Memory B cell (primary cell): ENCODE measurements at regions not wholly inside any gene's neighbourhood (a gene's known extent, or its start where the extent isn't known, plus 50 kb on each side); places are given as distances from the start of the nearest gene placed in this dataset.

Source experiments
- ATAC-seq: fragments of 150-1000 bp; cut with Tn5 transposase; 2 replicates; pipeline ENCODE4 v1.10.0; 2021; ENCODE audit warnings: low read depth, mild to moderate bottlenecking, moderate library complexity
- DNase-seq, 2 donors: peaks; one replicate each; pipeline ENCODE4 v3.0.0; 2022; ENCODE audit warnings: low spot score in 2 of 2
- H3K27ac Mint-ChIP-seq: one replicate; pipeline ENCODE4 v1.8.0; 2022; ENCODE audit warnings: mild to moderate bottlenecking, moderate library complexity, mixed read lengths
- H3K27me3 Mint-ChIP-seq: one replicate; pipeline ENCODE4 v1.8.0; 2022; ENCODE audit warnings: mixed read lengths
- H3K36me3 Mint-ChIP-seq: one replicate; pipeline ENCODE4 v1.8.0; 2022; ENCODE audit warnings: mild to moderate bottlenecking, mixed read lengths
- H3K4me1 Mint-ChIP-seq: one replicate; pipeline ENCODE4 v1.8.0; 2022; ENCODE audit warnings: mixed read lengths
- H3K4me3 Mint-ChIP-seq: one replicate; pipeline ENCODE4 v1.8.0; 2022; ENCODE audit warnings: mild to moderate bottlenecking, moderate library complexity, mixed read lengths
- H3K9me3 Mint-ChIP-seq: one replicate; pipeline ENCODE4 v1.8.0; 2022; ENCODE audit warnings: mixed read lengths

GRCh38 chr4:175871774-175872405, 59.8 kb upstream of the GPM6A start:
- peaks cover 5% of the 10 kb centered on the region for H3K36me3 Mint-ChIP-seq
- no peak for DNase-seq
- peaks cover 4% of the 10 kb centered on the region for H3K4me1 Mint-ChIP-seq
- H3K27me3 Mint-ChIP-seq = no peaks in the 10 kb centered on the region
- no peak for ATAC-seq
- H3K27ac Mint-ChIP-seq = no peak overlapping the region
- no peak overlapping the region for H3K4me3 Mint-ChIP-seq
- peaks cover 3% of the 10 kb centered on the region for H3K9me3 Mint-ChIP-seq

DNA sequence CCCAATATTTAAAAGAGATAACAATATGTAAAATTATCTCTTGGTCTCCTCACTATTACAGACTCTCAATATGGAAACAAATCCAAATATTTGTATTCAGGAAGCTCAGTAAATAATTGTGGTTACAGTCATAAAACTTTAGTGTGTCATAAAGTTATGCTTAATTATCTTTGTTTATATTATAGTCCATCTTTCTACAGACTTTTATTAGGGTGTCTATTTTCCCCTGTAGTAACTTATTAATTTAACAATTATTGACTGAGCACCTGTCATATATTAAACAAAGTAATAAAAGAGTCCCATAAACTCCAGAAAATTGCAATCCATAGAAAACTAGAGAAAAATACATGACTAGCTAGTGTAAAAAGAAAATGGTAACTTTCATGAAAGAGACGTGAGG, 61.6 kb upstream of the GPM6A start:
- H3K36me3 Mint-ChIP-seq = peaks cover 5% of the 10 kb centered on the region
- H3K9me3 Mint-ChIP-seq = peaks cover 4% of the 10 kb centered on the region
- ATAC-seq (no peak), DNase-seq (no peak)
- H3K4me3 Mint-ChIP-seq = no peak overlapping the region
- H3K4me1 Mint-ChIP-seq = peaks cover 4% of the 10 kb centered on the region
- no peaks in the 10 kb centered on the region for H3K27me3 Mint-ChIP-seq
- no peak overlapping the region for H3K27ac Mint-ChIP-seq

DNA sequence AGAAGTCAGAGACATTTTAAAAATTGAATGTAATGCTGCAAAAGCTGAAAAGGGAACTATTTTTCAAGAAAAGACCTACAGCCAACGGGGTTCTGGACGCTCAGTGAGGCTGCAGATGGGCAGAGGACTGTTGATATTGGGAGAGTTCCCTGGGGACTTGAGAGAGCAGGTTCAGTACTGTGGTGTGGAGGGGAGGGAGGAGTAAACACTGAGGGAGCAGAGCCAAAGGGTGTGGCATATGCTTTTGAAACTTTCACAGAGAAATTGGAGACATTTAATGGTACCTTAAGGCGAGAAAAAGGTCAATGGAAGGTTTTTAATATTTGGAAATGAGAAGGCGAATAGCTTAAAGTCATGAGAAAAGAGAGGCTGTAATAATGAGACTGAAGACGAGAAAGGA, 62.2 kb upstream of the GPM6A start:
- Mint-ChIP-seq H3K4me1 (peaks cover 4% of the 10 kb centered on the region), H3K27ac (no peak overlapping the region)
- DNase-seq = no peak

DNA sequence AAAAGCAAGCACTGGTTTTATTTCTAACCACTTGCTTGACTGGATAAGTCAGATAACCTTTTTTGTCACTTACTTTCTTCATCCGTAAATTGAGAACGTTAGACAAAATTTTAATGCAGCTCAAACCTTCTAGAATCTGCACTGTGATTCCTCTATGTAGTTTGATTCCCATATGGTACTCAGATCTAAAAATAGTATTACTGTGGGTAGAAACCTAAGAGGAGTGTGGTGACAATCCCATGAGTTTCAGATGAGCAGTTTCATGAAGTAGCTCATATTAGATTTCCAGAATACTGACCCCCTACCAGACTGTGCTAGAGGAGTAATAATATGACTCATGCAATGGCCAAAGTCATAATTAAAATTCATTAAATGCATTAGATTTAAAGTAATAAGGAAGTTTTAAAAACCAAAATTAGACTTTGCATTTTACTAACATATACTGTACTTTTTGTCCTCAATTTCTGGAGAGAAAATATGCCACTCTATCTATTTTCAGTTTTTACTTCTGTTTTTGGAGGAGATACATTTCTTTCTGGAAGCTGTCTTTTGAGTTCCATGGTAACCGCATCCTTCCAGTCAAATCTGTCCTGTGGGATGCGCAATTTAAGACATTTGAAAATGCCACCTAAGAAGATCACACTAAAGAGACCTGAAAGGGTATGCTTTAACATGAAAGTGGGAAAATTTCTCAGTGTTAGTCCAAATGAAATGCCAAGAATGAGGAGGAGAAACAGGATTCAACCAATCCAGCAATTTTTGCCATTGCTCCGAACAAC, 64.1 kb upstream of the GPM6A start:
- peaks cover 8% of the 10 kb centered on the region for H3K9me3 Mint-ChIP-seq
- H3K27ac Mint-ChIP-seq = no peak overlapping the region
- H3K27me3 Mint-ChIP-seq = no peaks in the 10 kb centered on the region
- DNase-seq (no peak), ATAC-seq (no peak)
- H3K36me3 Mint-ChIP-seq = peaks cover 10% of the 10 kb centered on the region
- H3K4me1 Mint-ChIP-seq = peaks cover 4% of the 10 kb centered on the region
- H3K4me3 Mint-ChIP-seq = no peak overlapping the region

More for the DNA sequence above, 62.2 kb upstream of the GPM6A start:
- no peak for ATAC-seq
- no peak overlapping the region for H3K4me3 Mint-ChIP-seq
- peaks cover 8% of the 10 kb centered on the region for H3K36me3 Mint-ChIP-seq
- peaks cover 8% of the 10 kb centered on the region for H3K9me3 Mint-ChIP-seq
- no peaks in the 10 kb centered on the region for H3K27me3 Mint-ChIP-seq

GRCh38 chr4:175882891-175883290, 70.8 kb upstream of the GPM6A start:
- H3K27me3 Mint-ChIP-seq = no peaks in the 10 kb centered on the region
- no peak overlapping the region for H3K27ac Mint-ChIP-seq
- peaks cover 9% of the 10 kb centered on the region for H3K9me3 Mint-ChIP-seq
- H3K36me3 Mint-ChIP-seq = peaks cover 11% of the 10 kb centered on the region
- H3K4me1 Mint-ChIP-seq = no peaks in the 10 kb centered on the region
- DNase-seq (no peak), ATAC-seq (no peak)
- H3K4me3 Mint-ChIP-seq = no peak overlapping the region

GRCh38 chr4:175884048-175884447, 72.0 kb upstream of the GPM6A start:
- Mint-ChIP-seq H3K9me3 (peaks cover 6% of the 10 kb centered on the region), H3K27ac (no peak overlapping the region), H3K27me3 (no peaks in the 10 kb centered on the region), H3K4me3 (no peak overlapping the region), H3K36me3 (peaks cover 11% of the 10 kb centered on the region), H3K4me1 (no peaks in the 10 kb centered on the region)
- ATAC-seq = no peak
- DNase-seq = no peak

DNA sequence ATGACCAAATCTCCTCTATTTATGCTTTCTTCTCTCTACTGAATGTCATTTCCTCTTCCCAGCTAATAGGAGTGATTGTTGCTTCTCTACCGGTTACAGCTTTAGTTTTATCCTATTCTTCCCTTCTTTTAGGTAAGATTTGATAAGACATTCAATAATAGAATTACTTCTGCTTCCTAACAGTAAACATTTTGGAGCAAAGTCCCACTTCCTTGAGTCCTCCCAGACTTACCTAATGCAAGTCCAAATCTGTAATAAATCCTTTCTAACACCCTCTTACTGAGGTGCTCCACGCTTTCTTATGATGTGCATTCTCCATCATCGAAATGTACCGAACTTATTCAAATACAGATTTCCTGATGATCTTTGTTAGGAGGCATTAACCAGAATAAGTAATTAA, 79.2 kb upstream of the GPM6A start:
- Mint-ChIP-seq H3K27ac (no peak overlapping the region), H3K9me3 (no peaks in the 10 kb centered on the region), H3K4me1 (no peaks in the 10 kb centered on the region), H3K4me3 (no peak overlapping the region), H3K27me3 (no peaks in the 10 kb centered on the region), H3K36me3 (peaks cover 3% of the 10 kb centered on the region)
- ATAC-seq (no peak), DNase-seq (no peak)

DNA sequence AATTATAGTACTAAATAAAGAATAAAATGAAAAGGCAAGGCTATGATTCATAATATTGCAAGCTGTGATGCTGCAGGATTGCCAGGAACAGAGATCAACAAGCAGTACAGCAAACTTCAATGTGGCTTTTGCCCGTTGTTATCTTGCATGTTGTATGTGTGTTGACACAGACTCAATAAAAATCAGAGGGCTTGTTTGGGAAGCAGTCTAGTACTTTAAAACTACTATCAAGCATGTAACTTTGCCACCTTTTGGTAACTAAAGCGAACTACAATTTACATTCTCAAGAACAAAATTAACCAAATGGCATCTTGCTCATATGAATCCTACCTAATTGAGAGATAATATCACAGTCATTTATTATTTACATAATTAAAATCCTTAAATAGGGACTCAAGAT, 79.8 kb upstream of the GPM6A start:
- no peak overlapping the region for H3K4me3 Mint-ChIP-seq
- no peak overlapping the region for H3K27ac Mint-ChIP-seq
- DNase-seq (no peak), ATAC-seq (no peak)
- H3K27me3 Mint-ChIP-seq = no peaks in the 10 kb centered on the region
- H3K4me1 Mint-ChIP-seq = no peaks in the 10 kb centered on the region
- no peaks in the 10 kb centered on the region for H3K9me3 Mint-ChIP-seq
- peaks cover 3% of the 10 kb centered on the region for H3K36me3 Mint-ChIP-seq

DNA sequence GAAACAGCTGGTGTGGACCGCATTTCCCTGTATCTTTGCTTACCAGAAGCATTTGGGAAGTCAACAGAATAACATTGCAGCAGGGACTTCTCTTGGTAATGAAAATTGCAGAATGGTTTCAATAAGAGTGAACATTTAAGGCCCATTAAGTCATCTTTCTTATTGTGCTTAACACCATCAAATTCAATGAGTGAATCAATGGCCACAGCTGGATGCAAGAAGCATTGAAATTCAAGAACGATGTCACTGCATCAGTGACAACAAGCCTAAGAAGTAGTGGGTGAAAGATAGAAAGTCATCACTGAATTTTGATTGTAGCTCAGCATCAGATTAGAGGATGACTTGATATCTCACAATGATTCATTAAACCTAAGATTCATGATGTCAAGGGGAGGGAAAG, 93.9 kb upstream of the GPM6A start:
- H3K4me3 Mint-ChIP-seq = no peak overlapping the region
- H3K27me3 Mint-ChIP-seq = no peaks in the 10 kb centered on the region
- no peak for ATAC-seq
- H3K27ac Mint-ChIP-seq = no peak overlapping the region
- H3K9me3 Mint-ChIP-seq = no peaks in the 10 kb centered on the region
- no peaks in the 10 kb centered on the region for H3K4me1 Mint-ChIP-seq
- peaks cover 4% of the 10 kb centered on the region for H3K36me3 Mint-ChIP-seq
- DNase-seq = no peak

GRCh38 chr4:175906384-175906783, 94.3 kb upstream of the GPM6A start:
- Mint-ChIP-seq H3K27me3 (no peaks in the 10 kb centered on the region), H3K36me3 (peaks cover 4% of the 10 kb centered on the region), H3K9me3 (no peaks in the 10 kb centered on the region), H3K27ac (no peak overlapping the region), H3K4me1 (no peaks in the 10 kb centered on the region), H3K4me3 (no peak overlapping the region)
- DNase-seq (no peak), ATAC-seq (no peak)

DNA sequence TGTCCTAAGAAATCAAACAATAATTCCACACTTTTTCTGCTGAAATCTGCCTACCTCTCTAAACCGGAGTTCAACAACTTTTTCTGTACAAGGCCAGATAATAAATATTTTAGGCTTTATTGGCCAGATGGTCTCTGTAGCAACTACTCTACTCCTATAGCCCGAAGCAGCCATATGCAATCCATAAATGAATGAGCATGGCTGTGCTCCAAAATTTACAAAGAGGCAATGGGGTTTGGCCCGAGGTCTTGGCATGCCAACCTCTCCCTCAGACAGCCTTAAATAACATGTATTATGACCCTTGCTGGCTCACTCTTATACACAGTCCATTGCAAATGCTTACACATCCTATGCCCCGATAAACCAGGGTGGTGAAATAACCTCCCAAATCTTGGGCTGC, 98.6 kb upstream of the GPM6A start:
- Mint-ChIP-seq H3K36me3 (peaks cover 2% of the 10 kb centered on the region), H3K27me3 (no peaks in the 10 kb centered on the region), H3K9me3 (no peaks in the 10 kb centered on the region), H3K27ac (no peak overlapping the region), H3K4me1 (no peaks in the 10 kb centered on the region), H3K4me3 (no peak overlapping the region)
- no peak for ATAC-seq
- no peak for DNase-seq

DNA sequence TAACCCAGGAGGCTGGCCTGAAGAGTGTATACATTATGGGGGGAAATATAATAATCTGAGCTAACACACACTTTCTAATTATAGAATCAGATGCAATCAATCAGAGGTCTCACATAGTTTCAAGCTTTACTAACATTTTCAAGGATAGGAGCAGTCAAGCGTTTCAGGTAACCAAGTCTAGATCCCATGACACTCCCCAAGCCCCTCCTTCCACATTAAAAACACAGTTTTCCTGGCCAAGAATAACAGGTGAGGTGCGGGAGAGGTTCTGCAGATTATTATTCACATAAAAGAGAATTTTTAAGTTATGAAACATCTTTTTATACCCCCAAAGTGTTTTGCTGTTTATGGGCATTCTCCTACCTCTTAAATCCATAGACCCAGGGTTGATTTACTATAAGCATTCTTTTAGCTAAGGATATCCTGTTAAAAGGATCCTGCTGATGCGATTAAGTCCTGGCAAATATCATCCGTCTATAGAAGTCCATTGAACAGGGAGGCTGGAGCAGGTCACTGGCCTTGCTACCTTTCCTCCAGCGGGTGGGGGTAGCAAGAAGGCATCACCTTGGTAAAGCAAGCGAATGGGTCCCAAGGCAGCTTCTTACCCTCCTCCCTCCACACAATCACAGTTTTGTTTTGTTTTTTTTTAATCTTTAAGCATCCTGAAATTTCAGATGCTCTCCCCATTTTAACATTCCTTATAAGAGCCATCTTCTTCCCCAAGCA, 104.7 kb upstream of the GPM6A start:
- Mint-ChIP-seq H3K4me3 (no peak overlapping the region), H3K9me3 (no peaks in the 10 kb centered on the region), H3K36me3 (no peaks in the 10 kb centered on the region), H3K27me3 (no peaks in the 10 kb centered on the region), H3K27ac (no peak overlapping the region), H3K4me1 (peaks cover 6% of the 10 kb centered on the region)
- ATAC-seq (no peak), DNase-seq (no peak)

- Mint-ChIP-seq H3K36me3 (no peaks in the 10 kb centered on the region), H3K27me3 (no peaks in the 10 kb centered on the region), H3K4me3 (no peak overlapping the region), H3K9me3 (no peaks in the 10 kb centered on the region), H3K27ac (no peak overlapping the region), H3K4me1 (peaks cover 2% of the 10 kb centered on the region)
- DNase-seq = no peak
- ATAC-seq = no peak
Observed at GRCh38 chr4:175927121-175927520, 115.1 kb upstream of the GPM6A start.

GRCh38 chr4:175929441-175929840, 117.4 kb upstream of the GPM6A start:
- Mint-ChIP-seq H3K4me1 (peaks cover 2% of the 10 kb centered on the region), H3K27ac (no peak overlapping the region), H3K9me3 (no peaks in the 10 kb centered on the region), H3K36me3 (no peaks in the 10 kb centered on the region), H3K4me3 (no peak overlapping the region), H3K27me3 (no peaks in the 10 kb centered on the region)
- no peak for ATAC-seq
- no peak for DNase-seq
